22Rv1 (cell line): ENCODE measurements at regions not wholly inside any gene's neighbourhood (a gene's known extent, or its start where the extent isn't known, plus 50 kb on each side); places are given as distances from the start of the nearest gene placed in this dataset.

Source experiments
- ZFX ChIP-seq: fragments of 450-650 bp; IDR thresholded peaks from 2 replicates; pipeline ENCODE4 v1.6.1; 2017; ENCODE audit warnings: antibody characterized with exemption, borderline replicate concordance
- TF ChIP-seq, protein P1 (sequence below): fragments of 450-650 bp; IDR thresholded peaks from 2 replicates; pipeline ENCODE4 v1.5.1; 2017; ENCODE audit warnings: mild to moderate bottlenecking

- TF ChIP-seq, protein P1, sequence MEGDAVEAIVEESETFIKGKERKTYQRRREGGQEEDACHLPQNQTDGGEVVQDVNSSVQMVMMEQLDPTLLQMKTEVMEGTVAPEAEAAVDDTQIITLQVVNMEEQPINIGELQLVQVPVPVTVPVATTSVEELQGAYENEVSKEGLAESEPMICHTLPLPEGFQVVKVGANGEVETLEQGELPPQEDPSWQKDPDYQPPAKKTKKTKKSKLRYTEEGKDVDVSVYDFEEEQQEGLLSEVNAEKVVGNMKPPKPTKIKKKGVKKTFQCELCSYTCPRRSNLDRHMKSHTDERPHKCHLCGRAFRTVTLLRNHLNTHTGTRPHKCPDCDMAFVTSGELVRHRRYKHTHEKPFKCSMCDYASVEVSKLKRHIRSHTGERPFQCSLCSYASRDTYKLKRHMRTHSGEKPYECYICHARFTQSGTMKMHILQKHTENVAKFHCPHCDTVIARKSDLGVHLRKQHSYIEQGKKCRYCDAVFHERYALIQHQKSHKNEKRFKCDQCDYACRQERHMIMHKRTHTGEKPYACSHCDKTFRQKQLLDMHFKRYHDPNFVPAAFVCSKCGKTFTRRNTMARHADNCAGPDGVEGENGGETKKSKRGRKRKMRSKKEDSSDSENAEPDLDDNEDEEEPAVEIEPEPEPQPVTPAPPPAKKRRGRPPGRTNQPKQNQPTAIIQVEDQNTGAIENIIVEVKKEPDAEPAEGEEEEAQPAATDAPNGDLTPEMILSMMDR, result no peak
- TF ChIP-seq ZFX, result no peak
These were observed 356.5 kb upstream of the DUSP10 start for GRCh38 chr1:222098404-222098803.
